H9 (cell line): ENCODE measurements at regions not wholly inside any gene's neighbourhood (a gene's known extent, or its start where the extent isn't known, plus 50 kb on each side); places are given as distances from the start of the nearest gene placed in this dataset.

Experiments
- DNase-seq: peaks from one replicate; pipeline ENCODE4 v3.0.0-alpha.2; 2017
- H2AFZ ChIP-seq: one replicate; pipeline ENCODE4 v1.6.1; 2013; ENCODE audit warnings: mild to moderate bottlenecking, low read length, control low read depth, moderate library complexity
- H2AK5ac ChIP-seq: 2 replicates; pipeline ENCODE4 v1.6.1; 2013; ENCODE audit warnings: low read length, control low read depth, mixed read lengths; ENCODE audit not compliant: insufficient read length
- H2BK120ac ChIP-seq: one replicate; pipeline ENCODE4 v1.6.1; 2013; ENCODE audit warnings: low read depth, mild to moderate bottlenecking, low read length, control low read depth, inconsistent platforms; ENCODE audit not compliant: poor library complexity, severe bottlenecking
- H2BK12ac ChIP-seq: 2 replicates; pipeline ENCODE4 v1.6.1; 2013; ENCODE audit warnings: low read length, control low read depth, mixed read lengths, low read depth; ENCODE audit not compliant: insufficient read length
- H2BK15ac ChIP-seq: 2 replicates; pipeline ENCODE4 v1.6.1; 2013; ENCODE audit warnings: low read depth, low read length, control low read depth
- H2BK20ac ChIP-seq: one replicate; pipeline ENCODE4 v1.6.1; 2013; ENCODE audit warnings: low read depth, mild to moderate bottlenecking, low read length, control low read depth, inconsistent platforms; ENCODE audit not compliant: poor library complexity, severe bottlenecking
- H2BK5ac ChIP-seq: 2 replicates; pipeline ENCODE4 v1.6.1; 2013; ENCODE audit warnings: low read length, control low read depth, mixed read lengths; ENCODE audit not compliant: insufficient read length
- H3K14ac ChIP-seq: 2 replicates; pipeline ENCODE4 v1.6.1; 2013; ENCODE audit warnings: low read length, control low read depth; ENCODE audit not compliant: insufficient read depth
- H3K18ac ChIP-seq: 2 replicates; pipeline ENCODE4 v1.6.1; 2013; ENCODE audit warnings: low read depth, mild to moderate bottlenecking, mixed read lengths, low read length, control low read depth; ENCODE audit not compliant: insufficient read length
- H3K23ac ChIP-seq: 2 replicates; pipeline ENCODE4 v1.6.1; 2013; ENCODE audit warnings: low read length, control low read depth, mixed read lengths, low read depth; ENCODE audit not compliant: insufficient read length
- H3K23me2 ChIP-seq: 2 replicates; pipeline ENCODE4 v1.6.1; 2013; ENCODE audit warnings: low read depth, mild to moderate bottlenecking, mixed read lengths, low read length, control low read depth; ENCODE audit not compliant: insufficient read length, poor library complexity, severe bottlenecking
- H3K27ac ChIP-seq: 2 replicates; pipeline ENCODE4 v1.5.1; 2013; ENCODE audit warnings: low read length, control low read depth, mixed read lengths, low read depth; ENCODE audit not compliant: insufficient read length
- H3K27me3 ChIP-seq: 2 replicates; pipeline ENCODE4 v1.6.1; 2013; ENCODE audit warnings: low read length, control low read depth, inconsistent platforms; ENCODE audit not compliant: insufficient read depth
- H3K4ac ChIP-seq: 2 replicates; pipeline ENCODE4 v1.6.1; 2013; ENCODE audit warnings: low read depth, mild to moderate bottlenecking, control low read depth, inconsistent platforms, low read length, moderate library complexity
- H3K4me1 ChIP-seq: 2 replicates; pipeline ENCODE4 v1.6.1; 2013; ENCODE audit warnings: low read length, control low read depth, inconsistent platforms; ENCODE audit not compliant: insufficient read depth
- H3K4me2 ChIP-seq: 2 replicates; pipeline ENCODE4 v1.6.1; 2013; ENCODE audit warnings: low read length, control low read depth, mixed read lengths; ENCODE audit not compliant: insufficient read length, insufficient read depth
- H3K56ac ChIP-seq: 2 replicates; pipeline ENCODE4 v1.6.1; 2013; ENCODE audit warnings: low read depth, mild to moderate bottlenecking, mixed read lengths, low read length, control low read depth; ENCODE audit not compliant: insufficient read length
- H3K79me1 ChIP-seq: 2 replicates; pipeline ENCODE4 v1.6.1; 2013; ENCODE audit warnings: low read depth, mild to moderate bottlenecking, moderate library complexity, low read length, control low read depth, inconsistent platforms; ENCODE audit not compliant: insufficient read depth, poor library complexity, severe bottlenecking
- H3K79me2 ChIP-seq: 2 replicates; pipeline ENCODE4 v1.6.1; 2013; ENCODE audit warnings: low read length, control low read depth, inconsistent platforms; ENCODE audit not compliant: insufficient read depth
- H3K9ac ChIP-seq: 2 replicates; pipeline ENCODE4 v1.6.1; 2013; ENCODE audit warnings: low read length, control low read depth, mixed read lengths; ENCODE audit not compliant: insufficient read length; ENCODE audit errors: extremely low read depth
- H3K9me3 ChIP-seq: one replicate; pipeline ENCODE4 v1.6.1; 2013; ENCODE audit warnings: low read depth, low read length, inconsistent platforms; ENCODE audit not compliant: control insufficient read depth
- H3T11ph ChIP-seq: one replicate; pipeline ENCODE4 v1.6.1; 2013; ENCODE audit warnings: mild to moderate bottlenecking, low read length, control low read depth, inconsistent platforms
- H4K20me1 ChIP-seq: one replicate; pipeline ENCODE4 v1.6.1; 2013; ENCODE audit not compliant: control insufficient read depth, insufficient read length, insufficient read depth
- H4K5ac ChIP-seq: 2 replicates; pipeline ENCODE4 v1.6.1; 2013; ENCODE audit warnings: low read depth, mild to moderate bottlenecking, mixed read lengths, low read length, control low read depth; ENCODE audit not compliant: insufficient read length
- H4K8ac ChIP-seq: replicated peaks from 2 replicates; pipeline ENCODE4 v1.6.1; 2013; ENCODE audit warnings: low read length, control low read depth, mixed read lengths, low read depth; ENCODE audit not compliant: insufficient read length
- H4K91ac ChIP-seq: 2 replicates; pipeline ENCODE4 v1.6.1; 2013; ENCODE audit warnings: low read depth, mild to moderate bottlenecking, moderate library complexity, mixed read lengths, low read length, control low read depth; ENCODE audit not compliant: insufficient read length
- H3K27ac Mint-ChIP-seq, 3 experiments: 2 replicates in 2 of 3; 3 replicates in 1 of 3; pipeline ENCODE4 v1.8.0; 2020 to 2021; ENCODE audit warnings: mixed read lengths in 3 of 3, mild to moderate bottlenecking in 1 of 3, moderate library complexity in 1 of 3
- H3K27me3 Mint-ChIP-seq: 2 replicates; pipeline ENCODE4 v1.8.0; 2021; ENCODE audit warnings: low read depth, mild to moderate bottlenecking, moderate library complexity, mixed read lengths
- H3K36me3 Mint-ChIP-seq, 3 experiments: 2 replicates in 2 of 3; 3 replicates in 1 of 3; pipeline ENCODE4 v1.8.0; 2020 to 2021; ENCODE audit warnings: low read depth in 3 of 3, mixed read lengths in 3 of 3; ENCODE audit not compliant: insufficient read depth in 1 of 3
- H3K4me1 Mint-ChIP-seq, 2 experiments: 2 replicates each; pipeline ENCODE4 v1.8.0; 2020; ENCODE audit warnings: mixed read lengths in 2 of 2
- H3K4me3 Mint-ChIP-seq, 2 experiments: 2 replicates in 1 of 2; 3 replicates in 1 of 2; pipeline ENCODE4 v1.8.0; 2020 to 2021; ENCODE audit warnings: mild to moderate bottlenecking in 2 of 2, mixed read lengths in 2 of 2, moderate library complexity in 1 of 2
- H3K9me3 Mint-ChIP-seq, 2 experiments: 2 replicates in 1 of 2; 3 replicates in 1 of 2; pipeline ENCODE4 v1.8.0; 2020; ENCODE audit warnings: mild to moderate bottlenecking in 2 of 2, mixed read lengths in 2 of 2, moderate library complexity in 1 of 2
- CTCF ChIP-seq: fragments of 200-600 bp; sonication (generic); conservative IDR thresholded peaks from 3 replicates; pipeline ENCODE4 v1.8.0; 2021; ENCODE audit warnings: antibody characterized with exemption, mild to moderate bottlenecking
- WGBS: extraction: QIAGEN DNeasy Blood & Tissue Kit; methylation state at CpG from one replicate; pipeline ENCODE4 v1.1.7; 2013; ENCODE audit warnings: missing lambda C conversion rate, low lambda C conversion rate, mixed read lengths; ENCODE audit not compliant: insufficient read length; ENCODE audit errors: extremely low coverage; 5-methylcytosine and 5-hydroxymethylcytosine counted together

GRCh38 chr21:32940079-32941014 lies 85.4 kb upstream of the OLIG2 start:
- Histone ChIP-seq H3K18ac (no peak overlapping the region), H2BK120ac (no peak overlapping the region), H2BK5ac (no peak overlapping the region), H2BK15ac (no peak overlapping the region), H3T11ph (no peak overlapping the region), H3K23me2 (no peaks in the 10 kb centered on the region), H4K91ac (no peak overlapping the region), H2AFZ (peak overlapping the region; percentile 91), H3K79me2 (no peaks in the 10 kb centered on the region), H4K20me1 (no peaks in the 10 kb centered on the region), H3K79me1 (no peaks in the 10 kb centered on the region), H3K4me1 (no peaks in the 10 kb centered on the region), H4K5ac (no peak overlapping the region), H3K23ac (no peak overlapping the region), H3K56ac (no peak overlapping the region), H3K27ac (no peak overlapping the region), H2BK12ac (no peak overlapping the region), H3K4me2 (no peak overlapping the region), H3K14ac (no peak overlapping the region), H3K9me3 (no peaks in the 10 kb centered on the region), H3K4ac (no peak overlapping the region), H3K9ac (no peak overlapping the region), H4K8ac (no peak overlapping the region), H2AK5ac (no peak overlapping the region), H3K27me3 (no peaks in the 10 kb centered on the region), H2BK20ac (no peak overlapping the region)
- Mint-ChIP-seq H3K36me3 (no peaks in the 10 kb centered on the region), H3K27me3 (peaks cover 13% of the 10 kb centered on the region), H3K4me3 (no peak overlapping the region), H3K4me1 (peaks cover 3 to 6% of the 10 kb centered on the region in 2 experiments), H3K27ac (no peak overlapping the region; a peak in 1 of 7 replicates), H3K9me3 (peaks cover 2 to 3% of the 10 kb centered on the region in 2 experiments; a peak in 4 of 5 replicates)
- peak; percentile 55 for DNase-seq
- TF ChIP-seq CTCF, result peak; percentile 90
- WGBS, result no CpG with 5 or more reads among the region's 23 CpGs
